Fibroblast of lung (primary cell): ENCODE measurements at regions not wholly inside any gene's neighbourhood (a gene's known extent, or its start where the extent isn't known, plus 50 kb on each side); places are given as distances from the start of the nearest gene placed in this dataset.
"Not testable (repeated sequence)": the region's sequence is repeated elsewhere in the genome, so short reads cannot be mapped to it uniquely, and the experiment has no call there.

Experiments
- DNase-seq, 2 donors: peaks; one replicate each; pipeline versions ENCODE4 v3.0.0 to v3.0.0-alpha.2; 2010; ENCODE audit warnings: low read depth in 2 of 2
- H2AFZ ChIP-seq: 2 replicates; pipeline ENCODE4 v1.5.1; 2012; ENCODE audit warnings: low read length, control low read depth, inconsistent platforms
- H3K27ac ChIP-seq: 2 replicates; pipeline ENCODE4 v1.5.1; 2011; ENCODE audit warnings: low read length, control low read depth; ENCODE audit not compliant: insufficient read depth
- H3K27me3 ChIP-seq: 2 replicates; pipeline ENCODE4 v1.5.1; 2011; ENCODE audit warnings: mild to moderate bottlenecking, low read length; ENCODE audit not compliant: control insufficient read depth, insufficient read depth
- H3K36me3 ChIP-seq: 2 replicates; pipeline ENCODE4 v1.5.1; 2011; ENCODE audit warnings: low read length; ENCODE audit not compliant: control insufficient read depth, insufficient read depth
- H3K4me1 ChIP-seq: 2 replicates; pipeline ENCODE4 v1.5.1; 2011; ENCODE audit warnings: low read length; ENCODE audit not compliant: control insufficient read depth, insufficient read depth; ENCODE audit errors: extremely low read depth
- H3K4me2 ChIP-seq: 2 replicates; pipeline ENCODE4 v1.5.1; 2011; ENCODE audit warnings: low read length, control low read depth; ENCODE audit not compliant: insufficient read depth; ENCODE audit errors: extremely low read depth
- H3K4me3 ChIP-seq, 4 experiments: fragments of 200-600 bp in 1 of 4; sonication (generic) in 1 of 4; replicated peaks in 1 of 4; 2 replicates each; pipeline ENCODE4 v1.5.1; 2011 to 2016; ENCODE audit warnings: low read length in 4 of 4, low read depth in 3 of 4, mild to moderate bottlenecking in 3 of 4, control low read depth in 2 of 4, inconsistent platforms in 1 of 4, mixed read lengths in 1 of 4; ENCODE audit not compliant: insufficient read depth in 1 of 4; ENCODE audit errors: control extremely low read depth in 1 of 4
- H3K79me2 ChIP-seq: 2 replicates; pipeline ENCODE4 v1.5.1; 2012; ENCODE audit warnings: mild to moderate bottlenecking, low read length, inconsistent platforms; ENCODE audit not compliant: control insufficient read depth, insufficient read depth
- H3K9ac ChIP-seq: 2 replicates; pipeline ENCODE4 v1.5.1; 2011; ENCODE audit warnings: mild to moderate bottlenecking, low read length, control low read depth; ENCODE audit not compliant: insufficient read depth
- H3K9me3 ChIP-seq: 2 replicates; pipeline ENCODE4 v1.5.1; 2012; ENCODE audit warnings: low read depth, low read length; ENCODE audit not compliant: control insufficient read depth, insufficient read depth
- H4K20me1 ChIP-seq: 2 replicates; pipeline ENCODE4 v1.5.1; 2011; ENCODE audit warnings: low read length; ENCODE audit not compliant: control insufficient read depth, insufficient read depth; ENCODE audit errors: extremely low read depth
- EZH2 ChIP-seq: IDR thresholded peaks from 2 replicates; pipeline ENCODE4 v1.5.1; 2012; ENCODE audit warnings: low read length, control low read depth, mild to moderate bottlenecking; ENCODE audit errors: missing control alignments
- TF ChIP-seq, protein P1 (sequence below), 2 donors: IDR thresholded peaks in 1 of 2; conservative IDR thresholded peaks in 1 of 2; 1 replicate in 1 of 2; 2 replicates in 1 of 2; pipeline ENCODE4 v1.5.1; 2011 to 2012; ENCODE audit warnings: low read length in 2 of 2, control low read depth in 1 of 2, inconsistent platforms in 1 of 2, low read depth in 1 of 2, mild to moderate bottlenecking in 1 of 2

DNA sequence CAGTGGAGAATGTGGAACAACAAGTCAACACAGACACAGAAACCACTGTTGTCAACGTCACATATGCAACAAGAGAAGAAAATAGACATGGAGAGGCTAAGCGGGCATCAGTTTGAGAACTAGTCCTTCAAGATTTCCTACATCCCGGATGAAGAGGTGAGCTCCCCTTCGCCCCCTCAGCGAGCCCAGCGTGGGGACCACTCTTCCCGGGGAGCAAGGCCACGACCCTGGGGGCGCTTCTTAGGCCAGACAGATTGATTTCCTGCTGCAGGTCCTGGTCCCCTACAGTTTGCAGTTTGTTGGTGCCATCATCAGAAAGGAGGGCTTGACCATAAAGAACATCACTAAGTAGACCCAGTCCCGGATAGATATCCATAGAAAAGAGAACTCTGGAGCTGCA, 113.0 kb downstream of the NBPF12 start:
- Histone ChIP-seq H3K4me3 (no peak overlapping the region), H4K20me1 (no peaks in the 10 kb centered on the region), H3K4me2 (no peak overlapping the region), H3K9ac (no peak overlapping the region), H3K79me2 (no peaks in the 10 kb centered on the region), H3K9me3 (no peaks in the 10 kb centered on the region), H2AFZ (no peak overlapping the region), H3K27me3 (no peaks in the 10 kb centered on the region), H3K4me1 (no peaks in the 10 kb centered on the region), H3K27ac (no peak overlapping the region), H3K36me3 (no peaks in the 10 kb centered on the region)
- no peak for TF ChIP-seq EZH2
- TF ChIP-seq, protein P1, sequence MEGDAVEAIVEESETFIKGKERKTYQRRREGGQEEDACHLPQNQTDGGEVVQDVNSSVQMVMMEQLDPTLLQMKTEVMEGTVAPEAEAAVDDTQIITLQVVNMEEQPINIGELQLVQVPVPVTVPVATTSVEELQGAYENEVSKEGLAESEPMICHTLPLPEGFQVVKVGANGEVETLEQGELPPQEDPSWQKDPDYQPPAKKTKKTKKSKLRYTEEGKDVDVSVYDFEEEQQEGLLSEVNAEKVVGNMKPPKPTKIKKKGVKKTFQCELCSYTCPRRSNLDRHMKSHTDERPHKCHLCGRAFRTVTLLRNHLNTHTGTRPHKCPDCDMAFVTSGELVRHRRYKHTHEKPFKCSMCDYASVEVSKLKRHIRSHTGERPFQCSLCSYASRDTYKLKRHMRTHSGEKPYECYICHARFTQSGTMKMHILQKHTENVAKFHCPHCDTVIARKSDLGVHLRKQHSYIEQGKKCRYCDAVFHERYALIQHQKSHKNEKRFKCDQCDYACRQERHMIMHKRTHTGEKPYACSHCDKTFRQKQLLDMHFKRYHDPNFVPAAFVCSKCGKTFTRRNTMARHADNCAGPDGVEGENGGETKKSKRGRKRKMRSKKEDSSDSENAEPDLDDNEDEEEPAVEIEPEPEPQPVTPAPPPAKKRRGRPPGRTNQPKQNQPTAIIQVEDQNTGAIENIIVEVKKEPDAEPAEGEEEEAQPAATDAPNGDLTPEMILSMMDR (conservative IDR thresholded peaks at IDR 0.05 in 1 of 2, IDR thresholded peaks at IDR 0.05 in 1 of 2; ENCODE audit: low read depth in 1 of 2, low read length in 2 of 2), result no peak
- no peak for DNase-seq

DNA sequence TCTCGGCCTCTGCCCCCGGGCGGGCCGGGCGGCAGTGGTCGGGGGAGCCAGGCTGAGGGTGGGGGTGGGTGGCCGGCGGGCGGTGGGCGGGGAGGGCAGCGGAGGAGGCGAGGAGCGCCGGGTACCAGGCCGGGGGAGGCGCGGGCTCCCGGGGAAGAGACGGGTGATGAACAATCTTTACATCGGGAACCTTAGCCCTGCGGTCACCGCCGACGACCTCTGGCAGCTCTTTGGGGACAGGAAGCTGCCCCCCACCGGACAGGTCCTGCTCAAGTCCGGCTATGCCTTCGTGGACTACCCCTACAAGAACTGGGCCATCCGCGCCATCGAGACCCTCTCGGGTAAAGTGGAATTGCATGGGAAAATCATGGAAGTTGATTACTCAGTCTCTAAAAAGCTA, 112.5 kb downstream of the NBPF12 start:
- Histone ChIP-seq H3K9me3 (no peaks in the 10 kb centered on the region), H3K4me3 (no peak overlapping the region), H4K20me1 (no peaks in the 10 kb centered on the region), H3K36me3 (no peaks in the 10 kb centered on the region), H3K4me1 (no peaks in the 10 kb centered on the region), H3K79me2 (no peaks in the 10 kb centered on the region), H3K4me2 (no peak overlapping the region), H2AFZ (no peak overlapping the region), H3K27me3 (no peaks in the 10 kb centered on the region), H3K27ac (no peak overlapping the region), H3K9ac (no peak overlapping the region)
- TF ChIP-seq, protein P1 (conservative IDR thresholded peaks at IDR 0.05 in 1 of 2, IDR thresholded peaks at IDR 0.05 in 1 of 2; ENCODE audit: low read depth in 1 of 2, low read length in 2 of 2), result no peak
- TF ChIP-seq EZH2, result no peak
- DNase-seq, result no peak

- H3K79me2 ChIP-seq, H3K36me3 ChIP-seq, H3K9me3 ChIP-seq: not testable (repeated sequence)
These were observed 108.8 kb downstream of the NBPF12 start for GRCh38 chr1:147046863-147047394.

More at GRCh38 chr1:147046863-147047394, 108.8 kb downstream of the NBPF12 start:
- DNase-seq, H3K4me2 ChIP-seq, H3K27me3 ChIP-seq, H3K27ac ChIP-seq, H4K20me1 ChIP-seq, H2AFZ ChIP-seq, H3K4me3 ChIP-seq, H3K9ac ChIP-seq, H3K4me1 ChIP-seq: not testable (repeated sequence)
